Activated CD4-positive, alpha-beta T cell treated with anti-CD3 and anti-CD28 coated beads, Interleukin-2, amount 50 U/mL, for 48 hours (primary cell): ENCODE measurements at regions not wholly inside any gene's neighbourhood (a gene's known extent, or its start where the extent isn't known, plus 50 kb on each side); places are given as distances from the start of the nearest gene placed in this dataset.
"Not testable (repeated sequence)": the region's sequence is repeated elsewhere in the genome, so short reads cannot be mapped to it uniquely, and the experiment has no call there.

Source experiments
- DNase-seq, 2 experiments: peaks; one replicate each; pipeline ENCODE4 v3.0.0-alpha.2; 2020

GRCh38 chr11:90589735-90590134, 366.9 kb upstream of the CHORDC1 start:
- DNase-seq = no peak

- DNase-seq = no peak
These were observed 365.0 kb upstream of the CHORDC1 start for GRCh38 chr11:90587896-90588295.

GRCh38 chr11:90585491-90585890, 362.6 kb upstream of the CHORDC1 start:
- no peak for DNase-seq

- DNase-seq = not testable (repeated sequence)
These were observed 360.1 kb upstream of the CHORDC1 start for GRCh38 chr11:90582999-90583398.

- DNase-seq = no peak
These were observed 341.7 kb upstream of the CHORDC1 start for GRCh38 chr11:90564531-90564930.

GRCh38 chr11:90558328-90558865, 335.5 kb upstream of the CHORDC1 start:
- DNase-seq = no peak

GRCh38 chr11:90556606-90557005, 333.8 kb upstream of the CHORDC1 start:
- no peak for DNase-seq

GRCh38 chr11:90556026-90556425, 333.2 kb upstream of the CHORDC1 start:
- no peak for DNase-seq

GRCh38 chr11:90555477-90555876, 332.6 kb upstream of the CHORDC1 start:
- no peak for DNase-seq

GRCh38 chr11:90542092-90542491, 319.2 kb upstream of the CHORDC1 start:
- no peak for DNase-seq

- DNase-seq = no peak
These were observed 313.5 kb upstream of the CHORDC1 start for GRCh38 chr11:90536301-90536700.

- no peak for DNase-seq
These were observed 309.3 kb upstream of the CHORDC1 start for GRCh38 chr11:90532125-90532524.

- no peak for DNase-seq
These were observed 308.2 kb upstream of the CHORDC1 start for GRCh38 chr11:90531001-90531400.

- DNase-seq = no peak
These were observed 303.1 kb upstream of the CHORDC1 start for GRCh38 chr11:90525962-90526361.

GRCh38 chr11:90512846-90513245, 290.0 kb upstream of the CHORDC1 start:
- no peak for DNase-seq

- DNase-seq = no peak
These were observed 288.0 kb upstream of the CHORDC1 start for GRCh38 chr11:90510839-90511238.

GRCh38 chr11:90500922-90501568, 278.2 kb upstream of the CHORDC1 start:
- no peak for DNase-seq

GRCh38 chr11:90496722-90497121, 273.9 kb upstream of the CHORDC1 start:
- DNase-seq = no peak

GRCh38 chr11:90493379-90493778, 270.5 kb upstream of the CHORDC1 start:
- DNase-seq = no peak

GRCh38 chr11:90491466-90491865, 268.6 kb upstream of the CHORDC1 start:
- no peak for DNase-seq

GRCh38 chr11:90476442-90477007, 253.7 kb upstream of the CHORDC1 start:
- peak; percentile 17 to 36 for DNase-seq

GRCh38 chr11:90468923-90469322, 246.1 kb upstream of the CHORDC1 start:
- DNase-seq = no peak

- DNase-seq = no peak
These were observed 242.7 kb upstream of the CHORDC1 start for GRCh38 chr11:90465553-90465952.

GRCh38 chr11:90455347-90455920, 232.6 kb upstream of the CHORDC1 start:
- DNase-seq = not testable (repeated sequence)
